Tibial artery (tissue), 4 donors: ENCODE measurements at regions not wholly inside any gene's neighbourhood (a gene's known extent, or its start where the extent isn't known, plus 50 kb on each side); places are given as distances from the start of the nearest gene placed in this dataset.

ENCODE experiments used
- DNase-seq, 2 donors: peaks; one replicate each; pipeline ENCODE4 v3.0.0-alpha.2; 2019
- H3K27ac ChIP-seq, 2 donors: fragments of 200-600 bp; sonication (generic) in 1 of 2; 1 replicate in 1 of 2; 2 replicates in 1 of 2; pipeline ENCODE4 v1.5.1; 2018 to 2019; ENCODE audit warnings: mild to moderate bottlenecking in 1 of 2
- H3K27me3 ChIP-seq, 2 donors: fragments of 200-600 bp; sonication (generic) in 1 of 2; one replicate each; pipeline versions ENCODE4 v1.5.1 to v1.6.0; 2016 to 2019
- H3K36me3 ChIP-seq, 3 donors: fragments of 200-600 bp; sonication (generic) in 2 of 3; one replicate each; pipeline ENCODE4 v1.5.1; 2016 to 2019; ENCODE audit warnings: mild to moderate bottlenecking in 2 of 3
- H3K4me1 ChIP-seq, 4 donors: fragments of 200-600 bp; sonication (generic) in 2 of 4; 1 replicate in 3 of 4; 2 replicates in 1 of 4; pipeline ENCODE4 v1.5.1; 2016 to 2019
- H3K4me3 ChIP-seq, 2 donors: fragments of 200-600 bp; sonication (generic) in 1 of 2; 1 replicate in 1 of 2; 2 replicates in 1 of 2; pipeline ENCODE4 v1.5.1; 2018 to 2019; ENCODE audit warnings: mild to moderate bottlenecking in 2 of 2
- H3K9me3 ChIP-seq, 3 donors: fragments of 200-600 bp; sonication (generic) in 1 of 3; one replicate each; pipeline ENCODE4 v1.5.1; 2016 to 2019
- intact Hi-C: fragments of 100-400 bp; cut with DNase I; formaldehyde crosslinking; loops from one replicate; pipeline ENCODE4 v1.15.0; 2023; ENCODE audit warnings: low total_unique reads
- TF ChIP-seq, protein P1 (sequence below), 2 experiments: fragments of 200-600 bp in 1 of 2; fragments of 450-650 bp in 1 of 2; IDR thresholded peaks; one replicate each; pipeline ENCODE4 v1.5.1; 2017 to 2019; ENCODE audit warnings: antibody characterized with exemption in 2 of 2, mild to moderate bottlenecking in 1 of 2, moderate library complexity in 1 of 2

DNA sequence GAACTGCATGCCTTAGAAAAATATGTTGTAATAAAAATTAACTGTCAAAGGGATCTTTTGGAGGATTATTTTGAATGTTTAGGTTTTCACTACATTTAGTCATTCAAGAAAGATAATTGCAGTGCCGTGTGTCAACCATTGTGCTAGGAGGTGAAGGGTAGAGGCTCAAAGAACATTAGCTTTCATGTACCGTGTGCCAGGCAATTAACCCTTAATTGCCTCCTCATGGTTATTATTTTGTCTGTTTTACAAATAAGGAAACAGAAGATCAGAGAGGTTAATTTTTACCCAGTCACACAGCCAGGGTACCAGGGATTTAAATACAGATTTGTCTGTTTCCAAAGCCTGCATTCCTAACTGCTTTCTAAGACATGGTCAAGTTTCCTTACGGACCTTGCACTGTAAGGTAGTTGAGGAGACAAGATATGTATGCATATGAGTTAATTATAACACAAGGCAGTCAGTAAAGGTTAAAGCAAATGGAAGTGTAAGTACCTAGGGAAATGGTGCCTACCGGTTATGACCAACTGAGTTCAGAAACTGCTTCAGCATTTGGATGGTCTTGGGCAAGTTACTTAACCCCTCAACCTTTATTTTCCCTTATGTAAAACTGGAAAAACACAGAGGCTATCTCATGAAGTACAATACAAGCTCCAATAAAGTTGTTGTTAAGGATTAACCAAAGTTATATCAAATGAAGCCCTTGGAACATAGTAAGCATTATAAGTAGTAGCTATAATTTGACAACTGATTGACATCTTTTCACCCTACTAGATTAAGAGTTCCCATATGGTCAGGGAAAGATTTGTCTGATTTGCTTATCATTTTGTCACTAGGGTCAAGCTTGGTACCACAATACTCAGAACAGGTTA is 434.9 kb downstream of the MBD2 start:
- Histone ChIP-seq H3K4me1 (no peaks in the 10 kb centered on the region), H3K36me3 (no peaks in the 10 kb centered on the region), H3K4me3 (no peak overlapping the region), H3K27ac (no peak overlapping the region), H3K9me3 (no peaks in the 10 kb centered on the region), H3K27me3 (no peaks in the 10 kb centered on the region)
- DNase-seq = no peak
- intact Hi-C loops = no loop called here
- TF ChIP-seq, protein P1, sequence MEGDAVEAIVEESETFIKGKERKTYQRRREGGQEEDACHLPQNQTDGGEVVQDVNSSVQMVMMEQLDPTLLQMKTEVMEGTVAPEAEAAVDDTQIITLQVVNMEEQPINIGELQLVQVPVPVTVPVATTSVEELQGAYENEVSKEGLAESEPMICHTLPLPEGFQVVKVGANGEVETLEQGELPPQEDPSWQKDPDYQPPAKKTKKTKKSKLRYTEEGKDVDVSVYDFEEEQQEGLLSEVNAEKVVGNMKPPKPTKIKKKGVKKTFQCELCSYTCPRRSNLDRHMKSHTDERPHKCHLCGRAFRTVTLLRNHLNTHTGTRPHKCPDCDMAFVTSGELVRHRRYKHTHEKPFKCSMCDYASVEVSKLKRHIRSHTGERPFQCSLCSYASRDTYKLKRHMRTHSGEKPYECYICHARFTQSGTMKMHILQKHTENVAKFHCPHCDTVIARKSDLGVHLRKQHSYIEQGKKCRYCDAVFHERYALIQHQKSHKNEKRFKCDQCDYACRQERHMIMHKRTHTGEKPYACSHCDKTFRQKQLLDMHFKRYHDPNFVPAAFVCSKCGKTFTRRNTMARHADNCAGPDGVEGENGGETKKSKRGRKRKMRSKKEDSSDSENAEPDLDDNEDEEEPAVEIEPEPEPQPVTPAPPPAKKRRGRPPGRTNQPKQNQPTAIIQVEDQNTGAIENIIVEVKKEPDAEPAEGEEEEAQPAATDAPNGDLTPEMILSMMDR (IDR thresholded peaks at IDR 0.05) = no peak

GRCh38 chr18:53785811-53786210 is 438.7 kb downstream of the MBD2 start:
- Histone ChIP-seq H3K4me3 (no peak overlapping the region), H3K27ac (no peak overlapping the region), H3K4me1 (no peaks in the 10 kb centered on the region), H3K36me3 (no peaks in the 10 kb centered on the region), H3K27me3 (no peaks in the 10 kb centered on the region), H3K9me3 (no peaks in the 10 kb centered on the region)
- TF ChIP-seq, protein P1 (IDR thresholded peaks at IDR 0.05) = no peak
- DNase-seq = no peak
- intact Hi-C loops = no loop called here

DNA sequence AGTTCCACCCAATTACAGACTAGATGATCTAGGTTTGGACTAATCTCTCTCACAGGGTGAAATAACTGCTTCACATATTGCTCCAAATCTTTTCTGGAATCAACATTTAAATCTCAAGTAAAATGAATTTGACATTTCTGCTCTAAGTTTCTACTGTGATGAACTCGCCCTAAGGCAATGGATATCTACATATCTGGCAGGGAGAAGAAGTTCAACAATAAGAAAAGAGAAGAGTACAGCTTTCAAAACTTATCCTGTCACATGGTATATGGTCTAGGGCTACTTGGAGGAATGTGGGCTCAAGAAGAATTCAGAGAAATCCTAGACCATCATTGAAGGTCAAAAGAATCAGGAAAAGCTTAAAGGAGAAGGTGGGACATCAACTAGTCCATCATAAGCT is 440.2 kb downstream of the MBD2 start:
- H3K9me3 ChIP-seq = no peaks in the 10 kb centered on the region
- TF ChIP-seq, protein P1 (IDR thresholded peaks at IDR 0.05) = no peak
- intact Hi-C loops = no loop called here
- H3K27me3 ChIP-seq = no peaks in the 10 kb centered on the region
- no peaks in the 10 kb centered on the region for H3K4me1 ChIP-seq
- H3K27ac ChIP-seq = no peak overlapping the region
- no peaks in the 10 kb centered on the region for H3K36me3 ChIP-seq
- H3K4me3 ChIP-seq = no peak overlapping the region
- DNase-seq = no peak

DNA sequence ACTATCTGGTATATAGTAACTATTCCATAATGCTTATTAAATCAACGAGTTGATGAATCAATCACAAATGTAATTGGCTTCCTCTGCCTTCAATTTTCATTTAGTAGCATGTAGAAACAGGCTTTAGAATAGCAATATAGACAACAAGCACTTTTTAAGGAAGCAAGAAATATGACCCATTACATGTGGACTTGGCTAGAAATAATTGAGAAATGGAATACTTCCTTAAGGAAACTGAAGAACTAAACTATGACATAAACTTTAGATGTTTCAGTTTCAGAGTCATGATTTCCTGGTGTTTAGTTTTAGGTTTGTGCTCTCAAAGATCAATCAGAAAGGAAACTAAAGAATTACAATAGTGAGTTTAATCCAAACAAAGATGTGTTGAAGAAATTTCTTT is 443.8 kb downstream of the MBD2 start:
- intact Hi-C loops = no loop called here
- Histone ChIP-seq H3K36me3 (no peaks in the 10 kb centered on the region), H3K27me3 (no peaks in the 10 kb centered on the region), H3K9me3 (no peaks in the 10 kb centered on the region), H3K4me1 (no peaks in the 10 kb centered on the region), H3K27ac (no peak overlapping the region), H3K4me3 (no peak overlapping the region)
- TF ChIP-seq, protein P1 (IDR thresholded peaks at IDR 0.05) = no peak
- no peak for DNase-seq

GRCh38 chr18:53772293-53772692 is 452.2 kb downstream of the MBD2 start:
- no peak for DNase-seq
- no peaks in the 10 kb centered on the region for H3K36me3 ChIP-seq

More at GRCh38 chr18:53772293-53772692, 452.2 kb downstream of the MBD2 start:
- H3K27me3 ChIP-seq = no peaks in the 10 kb centered on the region
- H3K27ac ChIP-seq = no peak overlapping the region
- intact Hi-C loops = no loop called here
- no peak overlapping the region for H3K4me3 ChIP-seq
- TF ChIP-seq, protein P1 (IDR thresholded peaks at IDR 0.05) = no peak
- no peaks in the 10 kb centered on the region for H3K4me1 ChIP-seq
- H3K9me3 ChIP-seq = peaks cover 0 to 7% (median 3%) of the 10 kb centered on the region in 3 donors
